Stimulated activated CD4-positive, alpha-beta T cell treated with anti-CD3 and anti-CD28 coated beads, Interleukin-4, amount 100 ng/mL, for 1 hour (primary cell): ENCODE measurements at regions not wholly inside any gene's neighbourhood (a gene's known extent, or its start where the extent isn't known, plus 50 kb on each side); places are given as distances from the start of the nearest gene placed in this dataset.
"Not testable (repeated sequence)": the region's sequence is repeated elsewhere in the genome, so short reads cannot be mapped to it uniquely, and the experiment has no call there.

ENCODE experiments used
- DNase-seq: peaks from one replicate; pipeline ENCODE4 v3.0.0-alpha.2; 2020

- DNase-seq = no peak
Observed at GRCh38 chr10:25076506-25077177, 60.2 kb downstream of the THNSL1 start.

GRCh38 chr10:25078658-25079431 lies 62.4 kb downstream of the THNSL1 start:
- DNase-seq = no peak

DNA sequence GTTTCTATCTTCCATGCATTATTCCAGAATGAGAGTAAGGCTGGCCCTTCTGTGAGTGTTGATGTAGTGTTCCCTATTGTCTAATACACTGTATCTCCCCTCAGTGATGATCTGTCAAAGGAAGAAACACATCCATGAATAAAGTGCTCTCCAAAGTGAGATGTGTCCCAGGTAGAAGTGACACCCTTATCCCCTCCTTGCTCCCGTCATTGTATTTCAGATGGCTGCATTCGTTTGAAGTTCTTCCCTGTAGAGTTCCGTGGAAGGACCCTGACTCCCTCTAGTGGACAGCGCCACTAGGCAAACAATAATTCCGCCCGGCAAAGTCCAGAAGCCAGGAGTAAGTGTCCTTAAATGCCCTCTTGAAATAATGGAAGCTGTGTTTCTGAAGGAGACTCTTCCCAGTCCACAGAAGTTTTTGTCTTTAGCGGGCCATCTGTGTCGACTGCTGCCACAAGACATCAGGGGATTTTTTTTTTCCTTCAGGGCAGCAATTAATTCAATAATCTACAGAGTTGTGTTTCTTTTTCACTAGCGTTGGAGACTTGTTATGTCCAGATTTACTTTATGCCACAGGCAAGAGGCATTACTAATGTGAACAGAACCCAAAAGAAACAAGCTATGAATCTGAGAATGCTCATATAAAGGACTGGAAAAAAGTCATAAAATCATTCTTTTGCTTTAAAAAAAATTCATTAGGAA lies 64.6 kb downstream of the THNSL1 start:
- DNase-seq = peak; percentile 54

DNA sequence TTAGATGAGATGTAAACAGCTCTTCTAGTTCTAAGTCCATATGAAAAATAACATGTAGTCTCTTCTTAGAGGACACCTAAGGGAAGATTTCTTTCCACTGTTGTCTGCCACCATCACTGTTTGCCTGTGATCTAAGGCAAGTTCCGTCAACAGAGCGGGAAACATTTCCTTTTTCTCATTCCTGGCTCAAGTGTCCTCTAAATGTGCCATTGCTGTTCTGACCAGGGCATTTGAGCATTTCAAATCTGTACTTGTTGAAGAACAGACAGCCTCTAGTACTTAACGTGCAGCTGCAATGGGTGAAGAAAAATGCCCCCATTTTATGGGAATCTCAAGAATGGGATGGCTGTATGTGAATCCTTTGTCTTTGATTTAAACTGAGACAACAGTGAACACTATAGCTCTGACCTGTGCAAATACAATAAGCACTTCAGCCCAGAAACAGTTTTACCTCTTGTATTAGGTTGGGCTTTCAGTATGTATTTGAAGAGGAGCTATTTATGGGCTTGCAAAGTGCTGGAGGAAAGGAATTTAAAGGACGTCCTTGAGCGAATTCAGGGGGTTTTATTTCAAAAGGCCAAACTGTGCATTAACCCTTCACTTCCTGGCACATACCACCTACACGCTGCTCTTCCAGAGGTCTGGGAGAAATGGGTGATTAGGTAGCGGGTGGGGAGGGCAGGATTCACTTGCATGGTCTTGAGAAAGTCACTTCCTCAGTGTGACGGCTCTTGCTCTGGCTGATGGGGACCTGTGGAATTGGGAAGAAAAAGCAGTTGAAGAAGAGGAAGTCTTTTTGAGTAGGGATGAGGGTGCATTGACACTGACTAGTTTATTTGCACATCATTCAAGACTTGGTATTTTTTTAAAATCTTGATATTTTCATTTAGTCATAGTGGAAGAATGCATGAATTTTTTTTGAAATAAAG lies 66.1 kb downstream of the THNSL1 start:
- DNase-seq = no peak

DNA sequence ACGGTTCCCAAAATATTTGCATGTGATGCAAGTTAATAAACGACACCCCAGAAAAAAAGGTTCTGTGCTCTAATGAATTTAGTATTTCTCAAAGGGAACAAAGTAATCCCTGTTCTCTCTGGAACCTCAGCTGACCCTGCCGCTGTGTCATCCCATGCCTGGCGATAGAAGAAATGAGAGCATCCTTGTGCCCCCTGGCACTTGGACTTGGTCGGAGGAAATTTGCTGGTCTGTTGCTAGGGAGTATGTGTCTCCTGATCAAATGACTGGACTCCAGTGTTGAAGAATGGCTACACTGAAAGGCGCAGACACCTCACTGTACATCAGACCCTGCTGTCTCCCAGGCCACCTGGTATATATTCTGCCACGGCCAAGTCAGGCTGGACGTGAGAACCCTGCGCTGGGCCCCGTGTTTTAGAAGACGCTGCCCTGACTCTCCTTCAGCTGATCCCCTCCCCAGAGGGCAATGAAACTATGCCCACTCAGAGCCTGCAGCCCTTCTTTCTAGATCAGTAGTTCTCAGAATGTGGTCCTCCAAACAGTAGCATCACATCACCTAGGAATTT lies 67.2 kb downstream of the THNSL1 start:
- no peak for DNase-seq

GRCh38 chr10:25084447-25084846 lies 68.0 kb downstream of the THNSL1 start:
- no peak for DNase-seq

- DNase-seq = no peak
Observed at GRCh38 chr10:25094590-25094989, 78.2 kb downstream of the THNSL1 start.

DNA sequence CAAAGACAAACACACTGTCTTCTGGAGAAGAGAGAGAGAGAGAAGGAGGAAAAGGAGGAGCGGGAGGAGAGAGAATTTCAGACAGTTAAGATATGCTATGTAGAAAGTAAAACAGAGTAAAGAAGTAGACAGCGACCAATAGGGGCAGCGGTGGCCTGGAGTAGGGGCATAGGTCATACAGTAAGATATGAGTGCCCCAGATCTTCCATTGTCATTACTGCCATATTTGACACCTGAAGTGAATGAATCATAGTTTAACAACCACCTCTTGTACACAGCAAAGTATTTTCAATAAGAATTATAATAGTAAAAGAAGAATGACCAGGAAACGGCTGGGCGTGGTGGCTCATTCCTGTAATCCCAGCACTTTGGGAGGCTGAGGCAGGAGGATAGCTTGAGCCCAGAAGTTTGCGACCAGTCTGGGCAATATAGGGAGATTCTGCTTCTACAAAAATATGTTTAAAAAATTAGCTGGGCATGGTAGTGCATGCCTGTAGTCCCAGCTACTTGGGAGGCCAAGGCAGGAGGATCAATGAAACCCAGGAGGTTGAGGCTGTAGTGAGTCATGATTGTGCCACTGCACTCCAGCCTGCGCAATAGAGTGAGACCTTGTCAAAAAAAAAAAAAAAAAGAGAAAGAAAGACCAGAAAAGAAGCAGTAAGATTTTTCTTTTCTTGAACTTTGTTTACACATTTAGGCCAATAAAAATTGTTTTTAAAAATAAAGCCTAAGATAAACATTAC lies 77.0 kb upstream of the GPR158 start:
- no peak for DNase-seq

GRCh38 chr10:25100141-25100540 lies 74.7 kb upstream of the GPR158 start:
- no peak for DNase-seq

- DNase-seq = no peak
Observed at GRCh38 chr10:25101461-25102146, 73.2 kb upstream of the GPR158 start.

GRCh38 chr10:25102147-25102822 lies 72.5 kb upstream of the GPR158 start:
- no peak for DNase-seq

- DNase-seq = no peak
Observed at GRCh38 chr10:25103703-25104102, 71.1 kb upstream of the GPR158 start.

- no peak for DNase-seq
Observed at GRCh38 chr10:25104441-25104840, 70.4 kb upstream of the GPR158 start.

DNA sequence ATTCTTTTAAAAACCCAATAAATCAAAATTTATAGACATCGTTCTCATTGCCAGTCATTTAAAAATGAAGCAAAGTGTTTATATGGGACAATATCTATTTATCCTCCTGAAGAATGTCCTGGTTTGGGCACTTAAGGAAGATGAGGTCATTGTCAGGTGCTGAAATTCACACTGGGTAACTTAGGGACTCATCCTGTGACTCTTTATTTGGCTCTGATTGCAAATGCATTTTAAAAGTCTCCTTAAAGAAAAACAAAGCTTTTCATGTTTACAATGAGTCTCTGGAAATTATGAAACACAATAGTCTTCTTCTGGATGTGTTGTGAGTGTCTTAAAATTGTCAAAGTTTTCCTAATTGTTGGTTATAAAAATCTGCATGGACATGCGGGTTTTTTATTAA lies 69.5 kb upstream of the GPR158 start:
- DNase-seq = no peak

DNA sequence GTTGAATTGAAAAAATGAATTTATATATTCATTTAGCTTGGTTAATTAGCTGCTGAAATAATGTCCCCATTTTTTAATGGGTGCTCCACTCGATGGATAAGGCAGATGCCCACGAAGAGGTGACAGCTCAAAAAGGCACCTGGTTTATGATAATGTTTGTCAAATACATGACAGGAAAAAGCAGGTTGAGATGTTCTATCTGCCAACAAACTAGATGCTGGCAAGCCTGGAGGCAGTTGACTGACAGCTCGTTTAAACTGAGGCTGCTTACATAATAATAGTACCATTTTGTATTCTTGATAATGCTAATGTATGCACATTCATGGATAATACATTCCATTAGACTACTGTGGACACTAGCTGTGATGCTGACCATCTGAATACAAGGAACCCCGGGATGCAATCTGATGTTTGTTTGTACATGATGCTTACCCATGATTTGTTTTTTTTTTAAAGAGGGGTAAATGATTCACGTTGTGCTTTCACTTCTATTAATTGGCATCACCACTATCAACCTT lies 69.0 kb upstream of the GPR158 start:
- DNase-seq = no peak

DNA sequence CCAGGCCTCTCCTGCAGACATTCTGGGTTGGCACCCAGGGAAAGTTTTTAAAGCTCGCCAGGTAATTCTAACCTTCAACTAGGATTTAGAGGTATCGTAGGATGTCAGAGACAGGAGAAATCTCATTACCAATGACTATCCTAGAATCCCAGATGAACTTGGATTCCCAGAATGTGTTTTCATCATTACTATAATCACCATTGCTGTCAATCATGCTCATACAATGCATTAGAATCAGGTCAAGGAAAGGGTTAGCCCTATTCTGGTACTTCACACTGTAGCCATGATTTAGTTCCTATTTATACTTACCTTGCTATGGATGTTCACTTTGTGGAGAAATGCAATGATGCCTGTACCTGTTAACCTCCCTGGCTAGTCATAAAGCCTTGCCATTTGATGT lies 67.0 kb upstream of the GPR158 start:
- no peak for DNase-seq

DNA sequence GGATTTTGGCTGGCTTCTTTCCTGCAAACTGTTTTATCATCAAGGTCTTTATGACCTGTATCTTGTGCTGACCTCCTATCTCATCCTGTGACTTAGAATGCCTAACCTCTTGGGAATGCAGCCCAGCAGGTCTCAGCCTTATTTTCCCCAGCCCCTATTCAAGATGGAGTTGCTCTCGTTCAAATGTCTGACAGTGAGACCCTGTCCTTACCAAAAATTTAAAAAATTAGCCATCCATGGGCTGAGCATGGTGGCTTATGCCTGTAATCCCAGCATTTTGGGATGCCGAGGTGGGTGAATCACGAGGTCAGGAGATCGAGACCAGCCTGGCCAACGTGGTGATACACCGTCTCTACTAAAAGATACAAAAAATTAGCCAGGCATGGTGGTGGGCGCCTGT lies 64.9 kb upstream of the GPR158 start:
- DNase-seq = not testable (repeated sequence)

GRCh38 chr10:25112016-25112415 lies 62.8 kb upstream of the GPR158 start:
- no peak for DNase-seq

GRCh38 chr10:25113191-25114035 lies 61.4 kb upstream of the GPR158 start:
- peak; percentile 10 for DNase-seq
